Type B pancreatic cell (in vitro differentiated cells): ENCODE measurements at regions not wholly inside any gene's neighbourhood (a gene's known extent, or its start where the extent isn't known, plus 50 kb on each side); places are given as distances from the start of the nearest gene placed in this dataset.
A peak's percentile ranks its signal among the peaks of the same experiment; 100 is the strongest.

Experiments used
- DNase-seq: peaks from one replicate; pipeline ENCODE4 v3.0.0; 2021; ENCODE audit warnings: mixed read lengths; ENCODE audit not compliant: unreplicated experiment; ENCODE audit errors: extremely low spot score
- H3K27ac Mint-ChIP-seq: 2 replicates; pipeline ENCODE4 v1.8.0; 2021; ENCODE audit warnings: mild to moderate bottlenecking, mixed read lengths
- H3K27me3 Mint-ChIP-seq: 2 replicates; pipeline ENCODE4 v1.8.0; 2021; ENCODE audit warnings: mixed read lengths
- H3K36me3 Mint-ChIP-seq: 2 replicates; pipeline ENCODE4 v1.8.0; 2021; ENCODE audit warnings: mixed read lengths
- H3K4me1 Mint-ChIP-seq: one replicate; pipeline ENCODE4 v1.8.0; 2021; ENCODE audit warnings: mixed read lengths; ENCODE audit not compliant: unreplicated experiment
- H3K4me3 Mint-ChIP-seq: 2 replicates; pipeline ENCODE4 v1.8.0; 2021; ENCODE audit warnings: mild to moderate bottlenecking, mixed read lengths
- H3K9me3 Mint-ChIP-seq: 2 replicates; pipeline ENCODE4 v1.8.0; 2021; ENCODE audit warnings: mixed read lengths
- CTCF ChIP-seq: fragments of 200-600 bp; sonication (generic); conservative IDR thresholded peaks from 2 replicates; pipeline ENCODE4 v1.5.0; 2021; ENCODE audit warnings: antibody characterized with exemption, mild to moderate bottlenecking

GRCh38 chr15:96020133-96020532, 310.4 kb upstream of the NR2F2 start:
- no peak for DNase-seq
- Mint-ChIP-seq H3K4me3 (no peak overlapping the region), H3K36me3 (no peaks in the 10 kb centered on the region), H3K9me3 (peaks cover 4% of the 10 kb centered on the region), H3K27me3 (no peaks in the 10 kb centered on the region), H3K27ac (peak overlapping the region; percentile 20), H3K4me1 (peaks cover 16% of the 10 kb centered on the region)
- no peak for TF ChIP-seq CTCF

- Mint-ChIP-seq H3K9me3 (peaks cover 4% of the 10 kb centered on the region), H3K4me3 (no peak overlapping the region), H3K27ac (peak overlapping the region; percentile 7), H3K4me1 (peaks cover 16% of the 10 kb centered on the region), H3K27me3 (no peaks in the 10 kb centered on the region), H3K36me3 (no peaks in the 10 kb centered on the region)
- no peak for TF ChIP-seq CTCF
- DNase-seq = no peak
These were observed 309.7 kb upstream of the NR2F2 start for GRCh38 chr15:96020797-96021196.

GRCh38 chr15:96023081-96023480, 307.4 kb upstream of the NR2F2 start:
- peaks cover 16% of the 10 kb centered on the region for H3K4me1 Mint-ChIP-seq
- no peaks in the 10 kb centered on the region for H3K27me3 Mint-ChIP-seq
- no peaks in the 10 kb centered on the region for H3K36me3 Mint-ChIP-seq
- H3K4me3 Mint-ChIP-seq = no peak overlapping the region
- H3K9me3 Mint-ChIP-seq = peaks cover 4% of the 10 kb centered on the region
- no peak for DNase-seq
- TF ChIP-seq CTCF = no peak
- no peak overlapping the region for H3K27ac Mint-ChIP-seq

DNA sequence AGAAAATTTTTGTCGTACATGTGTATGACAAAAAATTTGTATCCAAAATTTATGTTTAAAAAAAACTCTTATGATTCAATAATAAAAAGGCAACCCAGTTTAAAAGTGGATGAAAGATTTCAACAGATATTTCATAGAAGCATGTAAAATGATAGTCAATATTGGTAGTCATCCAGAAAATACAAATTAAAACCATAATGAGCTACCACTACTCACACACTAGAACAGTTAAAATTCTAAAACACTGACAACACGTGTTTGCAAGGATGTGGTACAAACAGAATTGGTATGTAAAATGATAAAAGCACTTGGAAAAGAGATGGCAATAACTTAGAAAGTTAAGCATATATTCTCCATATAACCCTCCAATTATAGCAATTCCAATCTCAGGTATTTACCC, 303.0 kb upstream of the NR2F2 start:
- no peak for TF ChIP-seq CTCF
- H3K36me3 Mint-ChIP-seq = peaks cover 7% of the 10 kb centered on the region
- H3K9me3 Mint-ChIP-seq = peaks cover 14% of the 10 kb centered on the region
- peaks cover 8% of the 10 kb centered on the region for H3K4me1 Mint-ChIP-seq
- H3K27ac Mint-ChIP-seq = no peak overlapping the region
- H3K4me3 Mint-ChIP-seq = no peak overlapping the region
- H3K27me3 Mint-ChIP-seq = no peaks in the 10 kb centered on the region
- no peak for DNase-seq

GRCh38 chr15:96028620-96029019, 301.9 kb upstream of the NR2F2 start:
- no peak overlapping the region for H3K27ac Mint-ChIP-seq
- peaks cover 7% of the 10 kb centered on the region for H3K36me3 Mint-ChIP-seq
- no peak overlapping the region for H3K4me3 Mint-ChIP-seq
- H3K4me1 Mint-ChIP-seq = peaks cover 8% of the 10 kb centered on the region
- no peak for DNase-seq
- no peak for TF ChIP-seq CTCF
- H3K27me3 Mint-ChIP-seq = no peaks in the 10 kb centered on the region
- H3K9me3 Mint-ChIP-seq = peaks cover 14% of the 10 kb centered on the region

- no peak overlapping the region for H3K27ac Mint-ChIP-seq
- H3K36me3 Mint-ChIP-seq = peaks cover 7% of the 10 kb centered on the region
- H3K27me3 Mint-ChIP-seq = no peaks in the 10 kb centered on the region
- no peak overlapping the region for H3K4me3 Mint-ChIP-seq
- peaks cover 10% of the 10 kb centered on the region for H3K9me3 Mint-ChIP-seq
- no peak for TF ChIP-seq CTCF
- no peak for DNase-seq
- H3K4me1 Mint-ChIP-seq = peaks cover 8% of the 10 kb centered on the region
These were observed 301.3 kb upstream of the NR2F2 start for GRCh38 chr15:96029172-96029571.
